ENCODE measurements at regions not wholly inside any gene's neighbourhood (a gene's known extent, or its start where the extent isn't known, plus 50 kb on each side); places are given as distances from the start of the nearest gene placed in this dataset.

- H3K27me3 ChIP-seq (ENCODE audit: insufficient read depth, poor library complexity, severe bottlenecking): no peaks in the 10 kb centered on the region
- DNase-seq (ENCODE audit: low spot score) (no peak), ATAC-seq (ENCODE audit: low read depth) (no peak)
- H3K36me3 ChIP-seq (ENCODE audit: low read depth): no peaks in the 10 kb centered on the region
- no peak overlapping the region for H3K4me3 ChIP-seq (ENCODE audit: severe bottlenecking)
- no peak overlapping the region for H3K27ac ChIP-seq (ENCODE audit: poor library complexity, severe bottlenecking)
- H3K9me3 ChIP-seq (ENCODE audit: severe bottlenecking): no peaks in the 10 kb centered on the region
- H3K4me1 ChIP-seq (ENCODE audit: insufficient read depth, poor library complexity, severe bottlenecking): no peaks in the 10 kb centered on the region
- TF ChIP-seq CTCF (IDR thresholded peaks at IDR 0.05; ENCODE audit: poor library complexity, severe bottlenecking): no peak
These were observed 212.2 kb upstream of the PTBP2 start for GRCh38 chr1:96509339-96509738.

GRCh38 chr1:96509951-96510350, 211.6 kb upstream of the PTBP2 start:
- DNase-seq (ENCODE audit: low spot score) (no peak), ATAC-seq (ENCODE audit: low read depth) (no peak)

GRCh38 chr1:96510391-96510790, 211.2 kb upstream of the PTBP2 start:
- Histone ChIP-seq H3K4me1 (ENCODE audit: insufficient read depth, poor library complexity, severe bottlenecking) (no peaks in the 10 kb centered on the region), H3K27ac (ENCODE audit: poor library complexity, severe bottlenecking) (no peak overlapping the region), H3K27me3 (ENCODE audit: insufficient read depth, poor library complexity, severe bottlenecking) (no peaks in the 10 kb centered on the region), H3K4me3 (ENCODE audit: severe bottlenecking) (no peak overlapping the region), H3K36me3 (ENCODE audit: low read depth) (no peaks in the 10 kb centered on the region), H3K9me3 (ENCODE audit: severe bottlenecking) (no peaks in the 10 kb centered on the region)
- no peak for ATAC-seq (ENCODE audit: low read depth)
- no peak for DNase-seq (ENCODE audit: low spot score)
- no peak for TF ChIP-seq CTCF (IDR thresholded peaks at IDR 0.05; ENCODE audit: poor library complexity, severe bottlenecking)

More at GRCh38 chr1:96509951-96510350, 211.6 kb upstream of the PTBP2 start:
- Histone ChIP-seq H3K27ac (ENCODE audit: poor library complexity, severe bottlenecking) (no peak overlapping the region), H3K4me3 (ENCODE audit: severe bottlenecking) (no peak overlapping the region), H3K4me1 (ENCODE audit: insufficient read depth, poor library complexity, severe bottlenecking) (no peaks in the 10 kb centered on the region), H3K27me3 (ENCODE audit: insufficient read depth, poor library complexity, severe bottlenecking) (no peaks in the 10 kb centered on the region), H3K36me3 (ENCODE audit: low read depth) (no peaks in the 10 kb centered on the region), H3K9me3 (ENCODE audit: severe bottlenecking) (no peaks in the 10 kb centered on the region)
- no peak for TF ChIP-seq CTCF (IDR thresholded peaks at IDR 0.05; ENCODE audit: poor library complexity, severe bottlenecking)

- H3K9me3 ChIP-seq (ENCODE audit: severe bottlenecking): no peaks in the 10 kb centered on the region
- no peaks in the 10 kb centered on the region for H3K4me1 ChIP-seq (ENCODE audit: insufficient read depth, poor library complexity, severe bottlenecking)
- no peak overlapping the region for H3K27ac ChIP-seq (ENCODE audit: poor library complexity, severe bottlenecking)
- no peak for ATAC-seq (ENCODE audit: low read depth)
- DNase-seq (ENCODE audit: low spot score): no peak
- TF ChIP-seq CTCF (IDR thresholded peaks at IDR 0.05; ENCODE audit: poor library complexity, severe bottlenecking): no peak
- no peak overlapping the region for H3K4me3 ChIP-seq (ENCODE audit: severe bottlenecking)
- no peaks in the 10 kb centered on the region for H3K36me3 ChIP-seq (ENCODE audit: low read depth)
- H3K27me3 ChIP-seq (ENCODE audit: insufficient read depth, poor library complexity, severe bottlenecking): no peaks in the 10 kb centered on the region
These were observed 210.7 kb upstream of the PTBP2 start for GRCh38 chr1:96510911-96511310.

GRCh38 chr1:96513136-96513535, 208.4 kb upstream of the PTBP2 start:
- no peaks in the 10 kb centered on the region for H3K9me3 ChIP-seq (ENCODE audit: severe bottlenecking)
- H3K27me3 ChIP-seq (ENCODE audit: insufficient read depth, poor library complexity, severe bottlenecking): no peaks in the 10 kb centered on the region
- H3K4me3 ChIP-seq (ENCODE audit: severe bottlenecking): no peak overlapping the region
- no peaks in the 10 kb centered on the region for H3K36me3 ChIP-seq (ENCODE audit: low read depth)
- H3K4me1 ChIP-seq (ENCODE audit: insufficient read depth, poor library complexity, severe bottlenecking): no peaks in the 10 kb centered on the region
- ATAC-seq (ENCODE audit: low read depth) (no peak), DNase-seq (ENCODE audit: low spot score) (no peak)
- no peak overlapping the region for H3K27ac ChIP-seq (ENCODE audit: poor library complexity, severe bottlenecking)
- no peak for TF ChIP-seq CTCF (IDR thresholded peaks at IDR 0.05; ENCODE audit: poor library complexity, severe bottlenecking)
